Gastroesophageal sphincter (tissue), 3 donors: ENCODE measurements at regions not wholly inside any gene's neighbourhood (a gene's known extent, or its start where the extent isn't known, plus 50 kb on each side); places are given as distances from the start of the nearest gene placed in this dataset.

ENCODE experiments used
- CTCF ChIP-seq, 4 experiments: fragments of 200-600 bp in 2 of 4; fragments of 450-650 bp in 2 of 4; sonication (generic) in 1 of 4; IDR thresholded peaks; one replicate each; pipeline ENCODE4 v1.5.1; 2017 to 2019; ENCODE audit warnings: antibody characterized with exemption in 4 of 4, mild to moderate bottlenecking in 2 of 4, moderate library complexity in 2 of 4
- EP300 ChIP-seq: sonication (generic); formaldehyde crosslinking; IDR thresholded peaks from one replicate; pipeline ENCODE4 v1.6.1; 2017; ENCODE audit warnings: antibody characterized with exemption, mild to moderate bottlenecking
- POLR2A ChIP-seq, 2 donors: fragments of 450-650 bp; IDR thresholded peaks; one replicate each; pipeline ENCODE4 v1.6.1; 2017; ENCODE audit warnings: antibody characterized with exemption in 2 of 2, mild to moderate bottlenecking in 2 of 2, moderate library complexity in 1 of 2
- POLR2AphosphoS5 ChIP-seq: sonication (generic); formaldehyde crosslinking; IDR thresholded peaks from one replicate; pipeline ENCODE4 v1.6.1; 2017; ENCODE audit warnings: antibody characterized with exemption

DNA sequence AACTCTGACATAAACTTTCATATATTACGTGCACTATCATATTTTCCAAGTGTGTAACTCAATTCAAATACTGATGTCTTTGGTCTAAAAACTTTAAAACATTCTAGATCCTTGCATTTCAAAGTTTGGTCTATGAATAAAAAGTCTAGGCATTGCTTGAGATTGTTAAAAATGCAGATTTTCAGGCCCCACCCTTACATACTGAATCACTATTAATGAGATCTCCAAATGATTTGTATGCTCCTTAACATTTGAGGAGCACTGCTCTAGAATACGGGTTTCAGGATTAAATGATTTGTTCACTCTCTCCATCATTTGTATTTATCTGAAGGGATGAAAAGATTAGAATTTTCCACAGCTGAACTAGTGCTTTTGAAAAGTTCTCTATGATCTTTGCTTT lies 202.9 kb downstream of the KBTBD8 start:
- TF ChIP-seq EP300 (no peak), CTCF (IDR thresholded peaks at IDR 0.05) (no peak), POLR2AphosphoS5 (no peak), POLR2A (IDR thresholded peaks at IDR 0.05) (no peak)
